ENCODE measurements at regions not wholly inside any gene's neighbourhood (a gene's known extent, or its start where the extent isn't known, plus 50 kb on each side); places are given as distances from the start of the nearest gene placed in this dataset.
"Not testable (repeated sequence)": the region's sequence is repeated elsewhere in the genome, so short reads cannot be mapped to it uniquely, and the experiment has no call there.

- no peak overlapping the region for H3K27ac ChIP-seq (ENCODE audit: low read length)
- H3K4me1 ChIP-seq (ENCODE audit: control insufficient read depth, insufficient read depth, low read length) = no peaks in the 10 kb centered on the region
- intact Hi-C loops (cut with DNase I) = no loop called here
- DNase-seq = no peak
- ATAC-seq = no peak
- no peak overlapping the region for H3K4me3 ChIP-seq (ENCODE audit: low read length)
- no peaks in the 10 kb centered on the region for H3K9me3 ChIP-seq (ENCODE audit: control insufficient read depth, low read length)
- WGBS = 68% methylated on average over 1 of the region's 1 CpG
- no peaks in the 10 kb centered on the region for H3K27me3 ChIP-seq (ENCODE audit: control insufficient read depth, insufficient read depth)
Measured at GRCh38 chr20:19129306-19129705, 83.1 kb upstream of the SLC24A3 start.

GRCh38 chr20:19129976-19130612 lies 82.3 kb upstream of the SLC24A3 start:
- no peaks in the 10 kb centered on the region for H3K4me1 ChIP-seq (ENCODE audit: control insufficient read depth, insufficient read depth, low read length)
- 68% methylated on average over 5 of the region's 5 CpGs for WGBS
- no peak overlapping the region for H3K27ac ChIP-seq (ENCODE audit: low read length)
- H3K4me3 ChIP-seq (ENCODE audit: low read length) = no peak overlapping the region
- H3K27me3 ChIP-seq (ENCODE audit: control insufficient read depth, insufficient read depth) = no peaks in the 10 kb centered on the region
- ATAC-seq = no peak
- no peaks in the 10 kb centered on the region for H3K9me3 ChIP-seq (ENCODE audit: control insufficient read depth, low read length)
- no peak for DNase-seq
- intact Hi-C loops (cut with DNase I) = no loop called here

DNA sequence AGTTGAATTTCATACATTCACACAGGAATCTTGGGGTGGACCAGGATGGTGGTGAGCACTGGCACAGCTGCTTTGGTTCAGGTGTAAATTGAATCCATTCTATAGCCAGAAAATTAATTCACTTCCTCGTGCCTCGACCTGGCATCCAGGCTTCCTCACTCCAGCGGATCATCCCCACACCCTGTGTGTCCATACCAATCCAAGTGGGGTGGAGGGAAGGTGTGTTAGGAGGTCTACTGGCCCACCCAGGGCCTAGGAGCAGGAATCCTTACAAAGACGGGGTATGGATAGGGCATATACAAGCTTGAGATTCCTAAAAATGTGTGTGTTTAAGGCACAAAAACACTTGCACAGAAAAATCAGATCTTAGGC lies 81.8 kb upstream of the SLC24A3 start:
- WGBS = 79% methylated on average over 4 of the region's 4 CpGs
- Histone ChIP-seq H3K27me3 (ENCODE audit: control insufficient read depth, insufficient read depth) (no peaks in the 10 kb centered on the region), H3K27ac (ENCODE audit: low read length) (no peak overlapping the region), H3K4me1 (ENCODE audit: control insufficient read depth, insufficient read depth, low read length) (no peaks in the 10 kb centered on the region), H3K4me3 (ENCODE audit: low read length) (no peak overlapping the region), H3K9me3 (ENCODE audit: control insufficient read depth, low read length) (no peaks in the 10 kb centered on the region)
- intact Hi-C loops (cut with DNase I) = no loop called here
- DNase-seq = no peak
- ATAC-seq = no peak

DNA sequence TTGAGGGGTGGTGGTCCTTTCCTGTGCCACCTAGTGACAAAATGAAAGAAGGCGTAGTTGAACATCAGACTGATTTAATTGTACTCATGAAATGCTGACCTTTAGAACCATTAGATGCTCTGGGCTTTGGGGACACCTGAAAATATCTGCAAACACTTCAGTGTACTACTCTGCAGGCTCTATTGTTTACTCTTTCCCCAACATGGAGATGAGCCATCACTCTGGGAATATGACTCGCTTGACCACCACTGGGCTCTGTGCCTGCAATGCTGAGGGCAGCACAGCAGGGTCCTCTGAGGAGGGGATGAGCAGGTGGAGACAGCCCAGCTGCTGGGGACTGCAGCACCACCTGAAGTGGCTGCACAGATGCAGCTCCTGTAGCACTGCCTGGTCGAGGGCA lies 74.8 kb upstream of the SLC24A3 start:
- no peak for DNase-seq
- H3K9me3 ChIP-seq (ENCODE audit: control insufficient read depth, low read length) = no peaks in the 10 kb centered on the region
- peaks cover 2% of the 10 kb centered on the region for H3K27me3 ChIP-seq (ENCODE audit: control insufficient read depth, insufficient read depth)
- no peak for ATAC-seq
- H3K4me3 ChIP-seq (ENCODE audit: low read length) = no peak overlapping the region
- 73% methylated on average over 3 of the region's 3 CpGs for WGBS
- H3K27ac ChIP-seq (ENCODE audit: low read length) = no peak overlapping the region
- intact Hi-C loops (cut with DNase I) = no loop called here
- H3K4me1 ChIP-seq (ENCODE audit: control insufficient read depth, insufficient read depth, low read length) = no peaks in the 10 kb centered on the region

DNA sequence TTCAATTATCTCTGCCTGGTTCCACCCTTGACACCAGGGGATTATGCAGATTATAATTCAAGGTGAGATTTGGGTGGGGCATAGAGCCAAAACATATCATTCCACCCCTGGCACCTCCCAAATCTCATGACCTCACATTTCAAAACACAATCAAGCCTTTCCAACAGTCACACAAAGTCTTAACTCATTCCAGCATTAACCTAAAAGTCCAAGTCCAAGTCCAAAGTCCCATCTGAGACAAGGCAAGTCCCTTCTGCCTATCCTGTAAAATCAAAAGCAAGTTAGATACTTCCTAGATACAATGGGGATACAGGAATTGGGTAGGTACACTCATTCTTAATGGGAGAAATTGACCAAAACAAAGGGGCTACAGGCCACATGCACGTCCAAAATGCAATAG lies 73.7 kb upstream of the SLC24A3 start:
- ATAC-seq (no peak), DNase-seq (no peak)
- Histone ChIP-seq H3K4me3 (ENCODE audit: low read length) (no peak overlapping the region), H3K4me1 (ENCODE audit: control insufficient read depth, insufficient read depth, low read length) (no peaks in the 10 kb centered on the region), H3K9me3 (ENCODE audit: control insufficient read depth, low read length) (no peaks in the 10 kb centered on the region), H3K27ac (ENCODE audit: low read length) (no peak overlapping the region), H3K27me3 (ENCODE audit: control insufficient read depth, insufficient read depth) (peaks cover 2% of the 10 kb centered on the region)
- 46% methylated on average over 1 of the region's 1 CpG for WGBS
- intact Hi-C loops (cut with DNase I) = no loop called here

GRCh38 chr20:19139584-19139983 lies 72.9 kb upstream of the SLC24A3 start:
- not testable (repeated sequence) for H3K9me3 ChIP-seq (ENCODE audit: control insufficient read depth, low read length)

GRCh38 chr20:19141998-19142397 lies 70.4 kb upstream of the SLC24A3 start:
- no peak for DNase-seq
- Histone ChIP-seq H3K9me3 (ENCODE audit: control insufficient read depth, low read length) (no peaks in the 10 kb centered on the region), H3K27ac (ENCODE audit: low read length) (no peak overlapping the region), H3K4me3 (ENCODE audit: low read length) (no peak overlapping the region), H3K27me3 (ENCODE audit: control insufficient read depth, insufficient read depth) (peaks cover 2% of the 10 kb centered on the region), H3K4me1 (ENCODE audit: control insufficient read depth, insufficient read depth, low read length) (no peaks in the 10 kb centered on the region)
- intact Hi-C loops (cut with DNase I) = no loop called here
- no peak for ATAC-seq
- 50% methylated on average over 3 of the region's 3 CpGs for WGBS

More at GRCh38 chr20:19139584-19139983, 72.9 kb upstream of the SLC24A3 start:
- H3K27me3 ChIP-seq (ENCODE audit: control insufficient read depth, insufficient read depth); H3K4me1 ChIP-seq (ENCODE audit: control insufficient read depth, insufficient read depth, low read length); ATAC-seq; H3K27ac ChIP-seq (ENCODE audit: low read length); H3K4me3 ChIP-seq (ENCODE audit: low read length); intact Hi-C loops (cut with DNase I); DNase-seq: not testable (repeated sequence)
- 74% methylated on average over 2 of the region's 2 CpGs for WGBS

- peaks cover 2% of the 10 kb centered on the region for H3K27me3 ChIP-seq (ENCODE audit: control insufficient read depth, insufficient read depth)
- H3K4me3 ChIP-seq (ENCODE audit: low read length) = no peak overlapping the region
- no peak for ATAC-seq
- intact Hi-C loops (cut with DNase I) = no loop called here
- WGBS = 91% methylated on average over 2 of the region's 2 CpGs
- no peak overlapping the region for H3K27ac ChIP-seq (ENCODE audit: low read length)
- H3K9me3 ChIP-seq (ENCODE audit: control insufficient read depth, low read length) = no peaks in the 10 kb centered on the region
- no peak for DNase-seq
- H3K4me1 ChIP-seq (ENCODE audit: control insufficient read depth, insufficient read depth, low read length) = no peaks in the 10 kb centered on the region
Measured at GRCh38 chr20:19143890-19144289, 68.6 kb upstream of the SLC24A3 start.

- DNase-seq = no peak
- no peaks in the 10 kb centered on the region for H3K27me3 ChIP-seq (ENCODE audit: control insufficient read depth, insufficient read depth)
- ATAC-seq = no peak
- WGBS = 96% methylated on average over 1 of the region's 1 CpG
- intact Hi-C loops (cut with DNase I) = no loop called here
- no peak overlapping the region for H3K27ac ChIP-seq (ENCODE audit: low read length)
- H3K4me1 ChIP-seq (ENCODE audit: control insufficient read depth, insufficient read depth, low read length) = no peaks in the 10 kb centered on the region
- H3K4me3 ChIP-seq (ENCODE audit: low read length) = no peak overlapping the region
- H3K9me3 ChIP-seq (ENCODE audit: control insufficient read depth, low read length) = no peaks in the 10 kb centered on the region
Measured at GRCh38 chr20:19161336-19161735, 51.1 kb upstream of the SLC24A3 start.
